DOHH2 (cell line): ENCODE measurements at regions not wholly inside any gene's neighbourhood (a gene's known extent, or its start where the extent isn't known, plus 50 kb on each side); places are given as distances from the start of the nearest gene placed in this dataset.

ENCODE experiments used
- EZH2phosphoT487 ChIP-seq: fragments of 200-600 bp; sonication (generic); IDR thresholded peaks from 2 replicates; pipeline ENCODE4 v1.6.1; 2017; ENCODE audit warnings: borderline replicate concordance, mild to moderate bottlenecking, antibody characterized with exemption, low read length, moderate library complexity, mixed read lengths
- TF ChIP-seq, protein P1 (sequence below): fragments of 200-600 bp; sonication (generic); IDR thresholded peaks from one replicate; pipeline ENCODE4 v1.5.1; 2014; ENCODE audit warnings: antibody characterized with exemption, mild to moderate bottlenecking, low read depth, low read length; ENCODE audit not compliant: poor library complexity, severe bottlenecking

DNA sequence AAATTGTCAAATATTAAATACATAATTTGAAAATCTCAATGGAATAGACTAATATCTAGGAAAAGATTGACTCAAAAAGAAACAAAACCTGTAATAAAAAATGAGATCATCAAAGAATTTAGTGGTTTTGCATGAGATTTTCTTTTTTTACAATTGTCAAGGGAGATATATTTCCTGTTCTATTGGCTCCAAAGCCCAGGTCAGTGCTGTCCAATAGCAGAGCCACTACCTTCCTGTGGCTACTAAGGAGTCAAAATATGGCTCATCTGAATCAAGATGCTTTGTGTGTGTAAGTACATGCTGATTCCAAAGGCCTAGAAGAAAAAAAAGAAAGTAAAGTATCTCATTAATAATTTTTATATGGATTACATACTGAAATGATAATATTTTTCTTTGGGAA lies 191.9 kb downstream of the C7orf25 start:
- TF ChIP-seq, protein P1, sequence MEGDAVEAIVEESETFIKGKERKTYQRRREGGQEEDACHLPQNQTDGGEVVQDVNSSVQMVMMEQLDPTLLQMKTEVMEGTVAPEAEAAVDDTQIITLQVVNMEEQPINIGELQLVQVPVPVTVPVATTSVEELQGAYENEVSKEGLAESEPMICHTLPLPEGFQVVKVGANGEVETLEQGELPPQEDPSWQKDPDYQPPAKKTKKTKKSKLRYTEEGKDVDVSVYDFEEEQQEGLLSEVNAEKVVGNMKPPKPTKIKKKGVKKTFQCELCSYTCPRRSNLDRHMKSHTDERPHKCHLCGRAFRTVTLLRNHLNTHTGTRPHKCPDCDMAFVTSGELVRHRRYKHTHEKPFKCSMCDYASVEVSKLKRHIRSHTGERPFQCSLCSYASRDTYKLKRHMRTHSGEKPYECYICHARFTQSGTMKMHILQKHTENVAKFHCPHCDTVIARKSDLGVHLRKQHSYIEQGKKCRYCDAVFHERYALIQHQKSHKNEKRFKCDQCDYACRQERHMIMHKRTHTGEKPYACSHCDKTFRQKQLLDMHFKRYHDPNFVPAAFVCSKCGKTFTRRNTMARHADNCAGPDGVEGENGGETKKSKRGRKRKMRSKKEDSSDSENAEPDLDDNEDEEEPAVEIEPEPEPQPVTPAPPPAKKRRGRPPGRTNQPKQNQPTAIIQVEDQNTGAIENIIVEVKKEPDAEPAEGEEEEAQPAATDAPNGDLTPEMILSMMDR = no peak
- no peak for TF ChIP-seq EZH2phosphoT487
